GM23338 (cell line): ENCODE measurements at regions not wholly inside any gene's neighbourhood (a gene's known extent, or its start where the extent isn't known, plus 50 kb on each side); places are given as distances from the start of the nearest gene placed in this dataset.

Experiments used
- ATAC-seq: fragments of 200-7000 bp; cut with Tn5 transposase; 3 replicates; pipeline ENCODE4 v1.9.1; 2020
- DNase-seq: peaks from one replicate; pipeline ENCODE4 v3.0.0-alpha.2; 2015; ENCODE audit warnings: low spot score
- H2AFZ ChIP-seq: fragments of 200-600 bp; sonication (generic); 2 replicates; pipeline ENCODE4 v1.8.0; 2016; ENCODE audit warnings: antibody characterized with exemption, mild to moderate bottlenecking, moderate library complexity
- H3F3A ChIP-seq: fragments of 200-600 bp; sonication (generic); replicated peaks from 2 replicates; pipeline ENCODE4 v1.8.0; 2017; ENCODE audit warnings: antibody characterized with exemption, mixed run types, low read depth
- H3K27ac ChIP-seq: fragments of 200-600 bp; sonication (generic); 2 replicates; pipeline ENCODE4 v1.6.1; 2016; ENCODE audit warnings: low read depth
- H3K27me3 ChIP-seq: fragments of 200-600 bp; sonication (generic); 2 replicates; pipeline ENCODE4 v1.8.0; 2016; ENCODE audit warnings: mild to moderate bottlenecking, mixed run types, moderate library complexity; ENCODE audit not compliant: insufficient read depth
- H3K36me3 ChIP-seq: fragments of 200-600 bp; sonication (generic); 2 replicates; pipeline ENCODE4 v1.8.0; 2016; ENCODE audit warnings: mild to moderate bottlenecking; ENCODE audit not compliant: insufficient read depth
- H3K4me1 ChIP-seq: fragments of 200-600 bp; sonication (generic); 2 replicates; pipeline ENCODE4 v1.8.0; 2016; ENCODE audit warnings: mild to moderate bottlenecking, moderate library complexity; ENCODE audit not compliant: insufficient read depth
- H3K4me2 ChIP-seq: fragments of 200-600 bp; sonication (generic); 2 replicates; pipeline ENCODE4 v1.7.1; 2017; ENCODE audit warnings: mixed run types
- H3K4me3 ChIP-seq: fragments of 200-600 bp; sonication (generic); 2 replicates; pipeline ENCODE4 v1.6.1; 2016; ENCODE audit warnings: mixed run types
- H3K79me2 ChIP-seq: fragments of 200-600 bp; sonication (generic); replicated peaks from 2 replicates; pipeline ENCODE4 v1.8.0; 2017; ENCODE audit warnings: mild to moderate bottlenecking; ENCODE audit not compliant: insufficient read depth
- H3K9me2 ChIP-seq: fragments of 200-600 bp; sonication (generic); 2 replicates; pipeline ENCODE4 v1.8.0; 2017; ENCODE audit not compliant: insufficient read depth
- H4K20me1 ChIP-seq: fragments of 200-600 bp; sonication (generic); replicated peaks from 2 replicates; pipeline ENCODE4 v1.8.0; 2017; ENCODE audit warnings: mild to moderate bottlenecking; ENCODE audit not compliant: insufficient read depth
- H3K27ac Mint-ChIP-seq: 2 replicates; pipeline ENCODE4 v1.8.0; 2020; ENCODE audit warnings: inconsistent platforms, mild to moderate bottlenecking, moderate library complexity, mixed read lengths
- H3K27me3 Mint-ChIP-seq: 3 replicates; pipeline ENCODE4 v1.8.0; 2022; ENCODE audit warnings: low read depth, mild to moderate bottlenecking, moderate library complexity, mixed read lengths, inconsistent platforms; ENCODE audit not compliant: insufficient read depth, poor library complexity
- H3K36me3 Mint-ChIP-seq: 3 replicates; pipeline ENCODE4 v1.8.0; 2021; ENCODE audit warnings: low read depth, mild to moderate bottlenecking, inconsistent platforms, moderate library complexity, mixed read lengths
- H3K4me1 Mint-ChIP-seq: 3 replicates; pipeline ENCODE4 v1.8.0; 2020; ENCODE audit warnings: mild to moderate bottlenecking, inconsistent platforms, mixed read lengths
- H3K4me3 Mint-ChIP-seq: 3 replicates; pipeline ENCODE4 v1.8.0; 2021; ENCODE audit warnings: moderate library complexity, mild to moderate bottlenecking, inconsistent platforms, mixed read lengths
- H3K9me3 Mint-ChIP-seq: 3 replicates; pipeline ENCODE4 v1.8.0; 2020; ENCODE audit warnings: moderate library complexity, mild to moderate bottlenecking, inconsistent platforms, mixed read lengths
- CREB1 ChIP-seq: fragments of 250-450 bp; sonication (Bioruptor Pico); IDR thresholded peaks from 2 replicates; pipeline ENCODE4 v1.5.0; 2020; ENCODE audit warnings: low read depth, mild to moderate bottlenecking, moderate library complexity
- ETS1 ChIP-seq: IDR thresholded peaks from 2 replicates; pipeline ENCODE4 v1.6.1; 2016; ENCODE audit warnings: antibody characterized with exemption
- EZH2 ChIP-seq: fragments of 200-600 bp; sonication (generic); IDR thresholded peaks from one replicate; pipeline ENCODE4 v1.8.0; 2017; ENCODE audit warnings: antibody characterized with exemption, mild to moderate bottlenecking, low read depth; ENCODE audit not compliant: unreplicated experiment
- EZH2phosphoT487 ChIP-seq: fragments of 200-600 bp; sonication (generic); IDR thresholded peaks from one replicate; pipeline ENCODE4 v1.8.1; 2018; ENCODE audit warnings: antibody characterized with exemption; ENCODE audit not compliant: unreplicated experiment
- JUNB ChIP-seq: IDR thresholded peaks from one replicate; pipeline ENCODE4 v1.6.1; 2016; ENCODE audit warnings: antibody characterized with exemption; ENCODE audit not compliant: unreplicated experiment
- POLR2AphosphoS5 ChIP-seq: IDR thresholded peaks from 2 replicates; pipeline ENCODE4 v1.6.1; 2016; ENCODE audit warnings: antibody characterized with exemption, low read depth
- REST ChIP-seq: IDR thresholded peaks from one replicate; pipeline ENCODE4 v1.6.1; 2018; ENCODE audit warnings: antibody characterized with exemption; ENCODE audit not compliant: unreplicated experiment
- STAT1 ChIP-seq: IDR thresholded peaks from one replicate; pipeline ENCODE4 v1.6.1; 2016; ENCODE audit warnings: antibody characterized with exemption; ENCODE audit not compliant: unreplicated experiment
- ZNF114 ChIP-seq: fragments of 250-450 bp; sonication (Bioruptor Pico); IDR thresholded peaks from 2 replicates; pipeline ENCODE4 v1.5.0; 2020; ENCODE audit warnings: mild to moderate bottlenecking, moderate library complexity
- ZNF462 ChIP-seq: fragments of 250-450 bp; sonication (Bioruptor Pico); IDR thresholded peaks from 2 replicates; pipeline ENCODE4 v1.5.0; 2020; ENCODE audit warnings: mild to moderate bottlenecking, moderate library complexity

- Mint-ChIP-seq H3K27ac (no peak overlapping the region), H3K36me3 (peaks cover 20% of the 10 kb centered on the region), H3K4me3 (no peak overlapping the region), H3K9me3 (peaks cover 14% of the 10 kb centered on the region), H3K27me3 (peaks cover 2% of the 10 kb centered on the region), H3K4me1 (no peaks in the 10 kb centered on the region; the same call in 2 of the 3 replicates)
- DNase-seq (no peak), ATAC-seq (no peak)
- H2AFZ ChIP-seq = no peak overlapping the region
- TF ChIP-seq ZNF114 (CRISPR knock-in tag) (no peak), STAT1 (no peak), ETS1 (no peak), REST (no peak), JUNB (no peak), EZH2 (no peak), ZNF462 (no peak), EZH2phosphoT487 (no peak), POLR2AphosphoS5 (no peak), CREB1 (CRISPR knock-in tag) (no peak)
- H3K27me3 ChIP-seq = no peaks in the 10 kb centered on the region
- no peaks in the 10 kb centered on the region for H4K20me1 ChIP-seq
- peaks cover 9% of the 10 kb centered on the region for H3K36me3 ChIP-seq
- H3K4me2 ChIP-seq = no peak overlapping the region
- H3F3A ChIP-seq = no peaks in the 10 kb centered on the region
- no peaks in the 10 kb centered on the region for H3K79me2 ChIP-seq
- H3K9me2 ChIP-seq = no peaks in the 10 kb centered on the region
- no peak overlapping the region for H3K27ac ChIP-seq
- H3K4me3 ChIP-seq = no peak overlapping the region
- no peaks in the 10 kb centered on the region for H3K4me1 ChIP-seq
These were observed 1323.6 kb upstream of the PRR20A start for GRCh38 chr13:55816976-55817601.
